GM21529 (cell line): ENCODE measurements at regions not wholly inside any gene's neighbourhood (a gene's known extent, or its start where the extent isn't known, plus 50 kb on each side); places are given as distances from the start of the nearest gene placed in this dataset.
"Not testable (repeated sequence)": the region's sequence is repeated elsewhere in the genome, so short reads cannot be mapped to it uniquely, and the experiment has no call there.

Source experiments
- ATAC-seq: cut with Tn5 transposase; IDR thresholded peaks from one replicate; pipeline ENCODE4 v1.9.1; 2021; ENCODE audit not compliant: unreplicated experiment

DNA sequence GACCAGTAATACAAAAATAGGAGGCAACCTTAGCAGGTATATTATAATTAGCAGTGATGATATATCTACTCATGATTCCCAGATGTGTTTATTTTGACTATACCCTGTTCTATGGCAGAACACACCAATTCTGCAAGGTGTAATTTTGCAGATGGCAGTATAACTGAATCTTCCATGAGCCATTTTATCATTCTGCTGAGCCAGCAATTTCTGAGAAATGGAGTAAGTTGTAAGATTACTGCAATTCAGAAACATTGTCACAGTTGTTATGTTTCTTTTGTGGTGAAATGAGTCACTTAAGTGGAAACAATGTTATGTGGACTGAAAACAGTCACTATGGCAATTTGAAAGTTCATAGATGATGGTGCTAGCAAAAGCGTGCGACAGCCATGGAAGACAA, 63.7 kb upstream of the RIMS1 start:
- ATAC-seq: no peak

DNA sequence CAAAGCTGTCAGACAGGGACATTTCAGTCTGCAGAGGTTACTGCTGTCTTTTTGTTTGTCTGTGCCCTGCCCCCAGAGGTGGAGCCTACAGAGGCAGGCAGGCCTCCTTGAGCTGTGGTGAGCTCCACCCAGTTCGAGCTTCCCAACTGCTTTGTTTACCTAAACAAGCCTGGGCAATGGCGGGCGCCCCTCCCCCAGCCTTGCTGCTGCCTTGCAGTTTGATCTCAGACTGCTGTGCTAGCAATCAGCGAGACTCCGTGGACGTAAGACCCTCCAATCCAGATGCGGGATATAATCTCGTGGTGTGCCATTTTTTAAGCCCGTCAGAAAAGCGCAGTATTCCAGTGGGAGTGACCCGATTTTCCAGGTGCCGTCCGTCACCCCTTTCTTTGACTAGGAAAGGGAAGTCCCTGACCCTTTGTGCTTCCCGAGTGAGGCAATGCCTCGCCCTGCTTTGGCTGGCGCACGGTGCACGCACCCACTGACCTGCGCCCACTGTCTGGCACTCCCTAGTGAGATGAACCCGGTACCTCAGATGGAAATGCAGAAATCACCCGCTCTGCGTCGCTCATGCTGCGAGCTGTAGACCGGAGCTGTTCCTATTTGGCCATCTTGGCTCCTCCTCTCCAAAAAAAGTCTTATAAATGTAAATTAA, 54.1 kb upstream of the RIMS1 start:
- not testable (repeated sequence) for ATAC-seq
